Thyroid gland (tissue), 4 donors: ENCODE measurements at regions not wholly inside any gene's neighbourhood (a gene's known extent, or its start where the extent isn't known, plus 50 kb on each side); places are given as distances from the start of the nearest gene placed in this dataset.

Experiments
- CTCF ChIP-seq, 6 experiments: fragments of 200-600 bp in 3 of 6; fragments of 450-650 bp in 3 of 6; sonication (generic) in 3 of 6; IDR thresholded peaks; one replicate each; pipeline ENCODE4 v1.5.1; 2016 to 2019; ENCODE audit warnings: antibody characterized with exemption in 6 of 6, mild to moderate bottlenecking in 2 of 6, inconsistent platforms in 1 of 6, moderate library complexity in 1 of 6
- POLR2A ChIP-seq, 2 donors: fragments of 450-650 bp; IDR thresholded peaks; one replicate each; pipeline ENCODE4 v1.6.1; 2017; ENCODE audit warnings: antibody characterized with exemption in 2 of 2, mild to moderate bottlenecking in 2 of 2, moderate library complexity in 1 of 2

- TF ChIP-seq CTCF (IDR thresholded peaks at IDR 0.05) (no peak), POLR2A (IDR thresholded peaks at IDR 0.05) (no peak)
Measured at GRCh38 chr11:106520146-106520912, 442.9 kb downstream of the AASDHPPT start.
